IPS DF 6.9 (cell line): ENCODE measurements at regions not wholly inside any gene's neighbourhood (a gene's known extent, or its start where the extent isn't known, plus 50 kb on each side); places are given as distances from the start of the nearest gene placed in this dataset.
"Not testable (repeated sequence)": the region's sequence is repeated elsewhere in the genome, so short reads cannot be mapped to it uniquely, and the experiment has no call there.

Experiments
- DNase-seq: peaks from one replicate; pipeline ENCODE4 v3.0.0-alpha.2; 2013; ENCODE audit warnings: low read depth, low spot score
- H3K27ac ChIP-seq: one replicate; pipeline ENCODE4 v1.5.1; 2013; ENCODE audit warnings: low read length, control low read depth
- H3K27me3 ChIP-seq: 2 replicates; pipeline ENCODE4 v1.6.1; 2013; ENCODE audit warnings: mild to moderate bottlenecking, low read length; ENCODE audit not compliant: control insufficient read depth, insufficient read depth
- H3K36me3 ChIP-seq: 2 replicates; pipeline ENCODE4 v1.6.1; 2013; ENCODE audit warnings: low read length; ENCODE audit not compliant: control insufficient read depth, insufficient read depth
- H3K4me1 ChIP-seq: 2 replicates; pipeline ENCODE4 v1.6.1; 2013; ENCODE audit warnings: low read length; ENCODE audit not compliant: control insufficient read depth, insufficient read depth
- H3K4me3 ChIP-seq: 2 replicates; pipeline ENCODE4 v1.5.1; 2013; ENCODE audit warnings: mild to moderate bottlenecking, low read length
- H3K9me3 ChIP-seq: 2 replicates; pipeline ENCODE4 v1.6.1; 2013; ENCODE audit warnings: low read length, inconsistent platforms; ENCODE audit not compliant: control insufficient read depth, insufficient read depth
- WGBS: extraction: QIAGEN DNeasy Blood & Tissue Kit; methylation state at CpG from one replicate; pipeline ENCODE4 v1.1.7; 2013; ENCODE audit warnings: mixed read lengths, missing lambda C conversion rate; ENCODE audit not compliant: insufficient read length, insufficient coverage; 5-methylcytosine and 5-hydroxymethylcytosine counted together

DNA sequence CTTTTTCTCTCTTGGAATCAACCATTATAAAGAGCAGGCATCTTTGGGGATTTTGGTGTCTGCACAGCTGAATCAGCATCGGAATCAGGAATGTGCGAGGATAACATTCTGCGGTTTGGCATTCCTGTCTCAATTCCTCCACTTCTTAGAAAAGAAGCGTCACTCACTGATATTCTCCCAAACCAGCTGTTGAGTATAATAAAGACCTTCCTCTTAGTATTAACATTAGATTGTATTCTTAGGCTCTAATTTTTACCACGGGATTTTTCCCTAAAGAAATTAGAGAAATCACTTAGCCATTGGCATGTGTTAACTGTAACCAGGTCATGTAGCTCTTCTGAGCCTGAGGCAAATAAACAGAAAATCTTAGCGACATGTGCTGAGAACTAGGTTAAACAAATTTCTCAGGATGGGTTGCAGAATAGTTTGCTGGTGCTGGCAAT is 128.7 kb downstream of the TMX1 start:
- Histone ChIP-seq H3K9me3 (no peaks in the 10 kb centered on the region), H3K36me3 (no peaks in the 10 kb centered on the region), H3K27me3 (no peaks in the 10 kb centered on the region), H3K4me3 (no peak overlapping the region), H3K27ac (no peak overlapping the region), H3K4me1 (peaks cover 2% of the 10 kb centered on the region; the same call in 1 of the 2 replicates)
- no CpG with 5 or more reads among the region's 6 CpGs for WGBS
- DNase-seq = no peak

DNA sequence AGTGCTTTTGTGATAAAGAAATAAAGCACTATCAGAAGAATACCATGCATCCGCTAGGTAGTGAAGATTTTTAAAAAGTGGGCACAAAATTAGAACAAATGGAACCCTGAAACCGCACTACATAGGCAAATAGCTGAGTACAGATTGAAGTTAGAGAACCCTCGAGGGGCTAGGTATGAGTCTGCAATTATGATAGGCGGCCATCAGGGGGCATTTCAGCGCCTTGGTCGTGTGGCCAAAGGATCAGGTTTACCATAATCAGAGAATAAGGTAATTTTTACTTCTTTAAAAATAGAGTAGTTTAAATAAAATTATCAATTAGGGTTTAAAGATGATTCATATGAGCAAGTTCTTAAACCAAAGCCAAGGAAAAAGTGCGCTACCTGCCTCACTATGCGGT is 129.8 kb downstream of the TMX1 start:
- DNase-seq = no peak
- WGBS = no CpG with 5 or more reads among the region's 8 CpGs
- H3K36me3 ChIP-seq = no peaks in the 10 kb centered on the region
- H3K4me1 ChIP-seq = peaks cover 2% of the 10 kb centered on the region; the same call in 1 of the 2 replicates
- no peak overlapping the region for H3K27ac ChIP-seq
- H3K27me3 ChIP-seq = no peaks in the 10 kb centered on the region
- no peak overlapping the region for H3K4me3 ChIP-seq
- H3K9me3 ChIP-seq = no peaks in the 10 kb centered on the region

DNA sequence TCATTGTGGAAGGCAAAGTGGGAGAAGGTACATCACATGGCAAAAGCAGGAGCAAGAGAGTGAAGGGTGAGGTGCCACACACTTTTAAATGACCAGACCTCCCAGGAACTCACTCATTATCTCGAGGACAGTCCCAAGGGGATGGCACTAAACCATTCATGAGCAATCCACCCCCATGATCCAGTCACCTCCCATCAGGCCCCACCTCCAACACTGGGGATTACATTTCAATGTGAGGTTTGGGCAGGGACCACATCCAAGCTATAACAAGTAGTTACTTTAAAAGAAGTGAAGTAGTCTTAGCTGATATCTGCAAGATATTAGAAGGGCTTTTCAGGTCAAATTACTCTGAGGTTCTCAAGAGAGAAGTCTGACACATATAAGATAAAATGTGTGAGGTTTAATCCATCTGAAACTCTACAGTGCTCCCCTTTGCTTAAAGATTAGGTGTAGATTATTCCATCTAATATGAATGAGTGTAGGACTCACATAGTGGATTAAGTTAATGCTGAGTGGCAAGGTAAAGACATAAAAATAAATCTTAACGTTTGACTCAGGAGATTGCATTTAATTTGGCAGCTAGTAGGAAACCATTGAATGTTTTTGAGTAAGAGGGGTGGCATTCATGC is 130.8 kb downstream of the TMX1 start:
- no peaks in the 10 kb centered on the region for H3K27me3 ChIP-seq
- no CpG with 5 or more reads among the region's 2 CpGs for WGBS
- no peak for DNase-seq
- H3K9me3 ChIP-seq = no peaks in the 10 kb centered on the region
- H3K27ac ChIP-seq = no peak overlapping the region
- peaks cover 2% of the 10 kb centered on the region; the same call in 1 of the 2 replicates for H3K4me1 ChIP-seq
- no peak overlapping the region for H3K4me3 ChIP-seq
- no peaks in the 10 kb centered on the region for H3K36me3 ChIP-seq

DNA sequence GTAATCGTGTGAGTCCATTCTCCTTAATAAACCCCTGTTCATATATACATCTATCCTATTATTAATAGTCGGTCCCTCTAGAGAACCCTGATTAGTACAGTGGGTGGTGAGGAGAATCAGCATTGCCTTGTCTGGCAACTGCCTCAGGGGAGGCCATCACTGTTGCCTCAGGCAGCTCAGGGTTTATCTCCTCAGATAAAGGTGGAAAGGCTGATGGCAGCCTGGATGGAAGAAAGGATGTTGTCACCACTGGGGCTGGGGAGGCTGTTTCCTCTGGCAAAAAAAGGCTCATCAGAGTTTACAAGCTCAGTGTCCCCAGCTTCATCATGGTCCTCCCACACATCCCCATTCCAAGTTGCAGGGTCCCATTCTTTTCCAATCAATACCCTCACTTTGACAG is 137.1 kb downstream of the TMX1 start:
- not testable (repeated sequence) for H3K4me3 ChIP-seq, H3K27ac ChIP-seq, DNase-seq, H3K4me1 ChIP-seq, H3K9me3 ChIP-seq, H3K36me3 ChIP-seq, H3K27me3 ChIP-seq
- no CpG with 5 or more reads among the region's 2 CpGs for WGBS

DNA sequence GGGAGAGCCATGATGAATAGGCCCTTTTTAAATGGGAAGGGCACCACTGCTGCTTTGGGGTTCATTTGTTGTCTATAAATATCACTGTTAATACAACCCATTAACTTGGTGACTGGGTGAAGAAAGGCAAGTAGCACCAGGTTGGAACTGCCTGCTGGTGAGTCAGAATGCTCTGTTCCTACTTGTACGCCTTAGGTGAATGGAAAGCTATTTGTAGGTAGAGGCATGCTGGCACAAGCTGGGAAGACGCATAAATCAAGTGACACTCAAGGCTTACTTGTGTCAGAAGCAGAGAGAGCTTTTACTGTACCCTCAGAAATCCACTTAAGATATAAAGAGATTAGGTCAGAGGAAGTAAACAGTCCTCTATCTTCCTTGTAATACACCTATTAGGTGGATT is 142.5 kb downstream of the TMX1 start:
- no peak overlapping the region for H3K4me3 ChIP-seq
- no peak for DNase-seq
- WGBS = no CpG with 5 or more reads among the region's 2 CpGs
- H3K27me3 ChIP-seq = no peaks in the 10 kb centered on the region
- H3K9me3 ChIP-seq = no peaks in the 10 kb centered on the region
- H3K27ac ChIP-seq = no peak overlapping the region
- no peaks in the 10 kb centered on the region for H3K4me1 ChIP-seq
- H3K36me3 ChIP-seq = no peaks in the 10 kb centered on the region

DNA sequence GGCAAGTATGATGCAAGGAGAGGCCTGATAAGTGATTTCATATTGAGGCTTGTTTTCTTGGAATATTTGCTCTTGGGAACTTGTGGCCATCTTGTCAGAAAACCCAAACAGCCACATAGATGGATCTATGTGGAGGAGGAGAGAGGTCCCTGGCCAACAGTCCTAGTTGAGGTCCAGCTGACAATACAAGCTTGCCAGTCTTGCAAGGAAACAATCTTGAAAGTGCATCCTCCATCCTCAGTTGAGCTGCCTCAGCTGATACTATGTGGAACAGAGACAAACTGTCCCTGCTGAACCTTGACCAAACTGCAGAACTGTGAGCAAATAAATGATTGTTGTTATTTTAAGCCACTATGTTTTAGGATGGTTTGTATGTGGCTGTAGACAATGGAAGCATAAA is 146.4 kb downstream of the TMX1 start:
- no peak overlapping the region for H3K4me3 ChIP-seq
- no peaks in the 10 kb centered on the region for H3K9me3 ChIP-seq
- no peaks in the 10 kb centered on the region for H3K27me3 ChIP-seq
- H3K27ac ChIP-seq = no peak overlapping the region
- H3K4me1 ChIP-seq = no peaks in the 10 kb centered on the region
- no peak for DNase-seq
- H3K36me3 ChIP-seq = no peaks in the 10 kb centered on the region

DNA sequence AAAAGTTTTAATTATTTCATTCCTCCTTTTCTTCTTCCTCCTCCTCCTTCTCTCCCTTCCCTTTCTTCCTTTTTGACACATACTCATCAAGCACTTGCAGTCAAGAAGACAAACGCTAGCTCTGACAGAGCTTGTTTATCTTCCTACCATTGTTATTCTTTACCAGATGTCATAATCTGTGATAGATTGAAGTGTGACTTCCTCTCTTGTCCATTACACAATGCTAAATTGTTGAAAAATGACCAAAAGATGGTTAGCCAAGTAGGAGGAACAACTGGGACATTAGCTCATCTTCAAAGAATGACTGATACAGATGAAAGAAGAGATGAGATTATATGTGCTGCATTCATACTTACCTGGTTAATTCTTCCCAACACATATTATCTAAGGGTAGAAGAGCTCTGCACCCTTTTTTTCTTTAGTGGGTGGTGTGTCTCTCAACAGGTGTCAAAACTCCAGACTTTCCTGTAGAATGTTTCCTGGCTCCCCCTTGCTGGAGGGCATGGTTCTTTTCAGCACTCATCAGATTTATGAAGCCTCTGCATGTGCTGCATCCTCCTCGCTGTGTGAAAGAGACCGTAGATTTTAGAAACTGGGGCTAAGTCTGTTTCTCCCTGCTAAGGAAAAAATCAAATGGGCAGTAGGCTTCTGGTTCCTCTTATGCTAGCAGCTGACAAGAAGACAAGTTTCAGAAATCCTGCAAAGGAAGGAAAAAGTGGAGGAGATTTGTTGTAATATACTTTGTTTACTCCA is 147.1 kb downstream of the TMX1 start:
- Histone ChIP-seq H3K36me3 (no peaks in the 10 kb centered on the region), H3K27me3 (no peaks in the 10 kb centered on the region), H3K27ac (no peak overlapping the region), H3K9me3 (no peaks in the 10 kb centered on the region), H3K4me3 (no peak overlapping the region), H3K4me1 (no peaks in the 10 kb centered on the region)
- no CpG with 5 or more reads among the region's 3 CpGs for WGBS
- no peak for DNase-seq

DNA sequence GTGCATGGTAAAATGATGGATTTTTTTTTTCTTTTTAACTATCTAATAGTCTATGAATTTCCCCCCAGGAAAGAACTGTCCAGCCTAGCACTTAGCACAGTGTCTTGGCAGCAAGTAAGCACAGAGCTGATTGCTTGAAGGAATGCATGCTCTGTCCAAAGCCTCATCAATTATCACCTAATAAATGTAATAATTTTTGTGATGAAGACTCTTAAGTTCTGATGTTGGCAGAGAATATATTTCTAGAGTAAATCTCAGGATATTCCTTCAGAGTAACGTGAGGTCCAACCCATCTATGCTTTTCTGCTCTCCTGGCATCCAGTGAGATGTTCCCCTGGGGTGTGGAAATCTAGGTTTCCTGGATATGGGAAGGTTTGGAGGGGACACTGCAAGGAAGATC is 152.4 kb downstream of the TMX1 start:
- no peaks in the 10 kb centered on the region for H3K36me3 ChIP-seq
- DNase-seq = no peak
- no peak overlapping the region for H3K27ac ChIP-seq
- no peaks in the 10 kb centered on the region for H3K4me1 ChIP-seq
- H3K9me3 ChIP-seq = no peaks in the 10 kb centered on the region
- no CpG with 5 or more reads among the region's 1 CpG for WGBS
- H3K4me3 ChIP-seq = no peak overlapping the region
- no peaks in the 10 kb centered on the region for H3K27me3 ChIP-seq

DNA sequence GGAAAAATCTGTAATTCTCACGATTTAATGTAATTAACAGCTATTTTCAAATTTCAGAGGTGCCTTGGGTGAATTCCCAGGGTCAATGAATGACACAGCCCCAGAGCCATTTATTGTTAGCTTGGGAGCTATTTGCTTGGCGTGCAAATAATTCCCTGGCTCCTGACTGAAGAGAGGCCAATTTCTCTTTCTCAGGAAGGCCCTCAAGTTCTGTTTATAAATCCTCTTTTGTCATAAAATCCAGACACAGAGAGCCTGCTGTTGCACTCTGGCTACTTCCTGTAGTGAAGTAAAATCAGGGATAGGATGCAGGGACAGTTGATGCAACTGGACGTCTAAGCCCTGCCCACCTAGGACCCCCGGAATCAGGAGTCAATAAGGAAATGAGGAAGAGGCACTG is 154.3 kb downstream of the TMX1 start:
- H3K27me3 ChIP-seq = no peaks in the 10 kb centered on the region
- H3K27ac ChIP-seq = no peak overlapping the region
- no peak for DNase-seq
- H3K9me3 ChIP-seq = no peaks in the 10 kb centered on the region
- H3K4me3 ChIP-seq = no peak overlapping the region
- H3K4me1 ChIP-seq = no peaks in the 10 kb centered on the region
- no CpG with 5 or more reads among the region's 4 CpGs for WGBS
- H3K36me3 ChIP-seq = no peaks in the 10 kb centered on the region

DNA sequence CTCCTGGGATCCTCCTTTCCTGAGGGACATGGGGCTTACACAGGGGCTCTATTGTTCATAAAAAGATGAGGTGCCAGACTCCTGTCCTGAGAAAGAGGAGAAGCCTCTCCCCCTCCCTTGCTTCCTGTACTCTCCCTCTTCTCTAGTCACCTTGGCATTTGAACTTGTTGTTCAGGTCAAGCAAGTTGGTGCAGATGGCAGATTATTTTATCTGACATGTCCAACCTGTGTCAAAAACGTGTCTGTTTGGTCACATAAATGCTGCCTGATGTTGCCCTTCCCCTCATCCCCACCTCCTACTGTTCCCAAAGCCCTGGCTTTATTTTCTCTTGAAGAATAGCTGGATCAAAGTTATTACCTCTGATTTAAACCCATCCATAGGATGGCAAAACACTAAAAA is 154.8 kb downstream of the TMX1 start:
- H3K36me3 ChIP-seq = no peaks in the 10 kb centered on the region
- H3K27me3 ChIP-seq = no peaks in the 10 kb centered on the region
- H3K27ac ChIP-seq = no peak overlapping the region
- H3K9me3 ChIP-seq = no peaks in the 10 kb centered on the region
- H3K4me3 ChIP-seq = no peak overlapping the region
- no CpG with 5 or more reads among the region's 1 CpG for WGBS
- DNase-seq = no peak
- H3K4me1 ChIP-seq = no peaks in the 10 kb centered on the region

DNA sequence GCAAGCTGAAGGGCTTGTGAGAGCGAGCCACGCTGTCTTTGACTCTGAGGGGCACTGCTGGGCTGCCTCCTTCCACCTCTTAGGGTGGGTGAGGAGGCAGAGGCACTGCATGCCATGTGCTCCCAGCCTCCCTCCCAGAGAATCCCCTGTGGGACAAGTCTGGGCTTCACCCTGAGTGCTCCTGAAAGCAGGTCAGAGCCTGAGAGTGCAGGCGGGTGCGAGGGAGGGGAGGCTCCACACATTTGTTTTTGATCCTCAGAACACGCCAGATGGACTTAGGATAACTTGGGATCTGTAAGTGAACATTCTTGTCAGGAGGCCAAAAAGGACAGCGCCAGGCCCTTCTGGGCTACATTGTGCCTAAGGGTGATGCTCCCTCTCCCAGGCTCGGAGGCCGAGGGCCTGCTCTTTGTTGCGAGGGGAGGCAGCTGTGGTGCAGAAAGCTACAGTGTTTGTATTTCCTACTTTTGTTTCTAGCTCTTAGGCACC is 155.4 kb downstream of the TMX1 start:
- Histone ChIP-seq H3K9me3 (no peaks in the 10 kb centered on the region), H3K4me1 (no peaks in the 10 kb centered on the region), H3K27ac (no peak overlapping the region), H3K27me3 (no peaks in the 10 kb centered on the region), H3K4me3 (no peak overlapping the region), H3K36me3 (no peaks in the 10 kb centered on the region)
- no peak for DNase-seq
- WGBS = no CpG with 5 or more reads among the region's 9 CpGs
